Neuronal stem cell (in vitro differentiated cells): ENCODE measurements at regions not wholly inside any gene's neighbourhood (a gene's known extent, or its start where the extent isn't known, plus 50 kb on each side); places are given as distances from the start of the nearest gene placed in this dataset.

Source experiments
- DNase-seq: peaks from one replicate; pipeline ENCODE4 v3.0.0-alpha.2; 2013; ENCODE audit warnings: low spot score
- H2AFZ ChIP-seq: one replicate; pipeline ENCODE4 v1.6.1; 2013; ENCODE audit warnings: mild to moderate bottlenecking, low read length, inconsistent platforms
- H2AK5ac ChIP-seq: 2 replicates; pipeline ENCODE4 v1.6.1; 2013; ENCODE audit warnings: low read depth, mild to moderate bottlenecking, inconsistent platforms, low read length, moderate library complexity, mixed read lengths
- H2BK120ac ChIP-seq: 2 replicates; pipeline ENCODE4 v1.6.1; 2013; ENCODE audit warnings: low read depth, mild to moderate bottlenecking, inconsistent platforms, low read length, moderate library complexity, mixed read lengths
- H2BK12ac ChIP-seq: one replicate; pipeline ENCODE4 v1.6.1; 2013; ENCODE audit warnings: low read length, inconsistent platforms
- H2BK15ac ChIP-seq: 2 replicates; pipeline ENCODE4 v1.6.1; 2013; ENCODE audit warnings: mild to moderate bottlenecking, low read length, inconsistent platforms, mixed read lengths
- H2BK5ac ChIP-seq: one replicate; pipeline ENCODE4 v1.6.1; 2013; ENCODE audit warnings: inconsistent platforms, mild to moderate bottlenecking, low read length, moderate library complexity
- H3K14ac ChIP-seq: one replicate; pipeline ENCODE4 v1.6.1; 2013; ENCODE audit warnings: low read length, inconsistent platforms
- H3K18ac ChIP-seq: 2 replicates; pipeline ENCODE4 v1.6.1; 2013; ENCODE audit warnings: low read length, inconsistent platforms
- H3K23ac ChIP-seq: 2 replicates; pipeline ENCODE4 v1.6.1; 2013; ENCODE audit warnings: low read depth, mild to moderate bottlenecking, mixed read lengths, low read length, inconsistent platforms; ENCODE audit not compliant: poor library complexity
- H3K27ac ChIP-seq: replicated peaks from 3 replicates; pipeline ENCODE4 v1.5.1; 2013; ENCODE audit warnings: low read length, inconsistent platforms
- H3K27me3 ChIP-seq, 3 experiments: 2 replicates each; pipeline ENCODE4 v1.6.1; 2013; ENCODE audit warnings: low read length in 3 of 3, mild to moderate bottlenecking in 2 of 3, inconsistent platforms in 1 of 3, low read depth in 1 of 3, mixed read lengths in 1 of 3, moderate library complexity in 1 of 3; ENCODE audit not compliant: control insufficient read depth in 3 of 3, insufficient read depth in 3 of 3
- H3K36me3 ChIP-seq, 2 donors: replicated peaks in 1 of 2; 2 replicates each; pipeline ENCODE4 v1.6.1; 2013; ENCODE audit warnings: low read length in 2 of 2; ENCODE audit not compliant: control insufficient read depth in 2 of 2, insufficient read depth in 2 of 2
- H3K4ac ChIP-seq: 2 replicates; pipeline ENCODE4 v1.6.1; 2013; ENCODE audit warnings: inconsistent platforms, mild to moderate bottlenecking, low read length, moderate library complexity
- H3K4me1 ChIP-seq, 2 donors: 1 replicate in 1 of 2; 2 replicates in 1 of 2; pipeline ENCODE4 v1.6.1; 2013; ENCODE audit warnings: low read length in 2 of 2, low read depth in 1 of 2; ENCODE audit not compliant: control insufficient read depth in 2 of 2, insufficient read depth in 1 of 2
- H3K4me2 ChIP-seq: one replicate; pipeline ENCODE4 v1.6.1; 2013; ENCODE audit warnings: mild to moderate bottlenecking, low read length, inconsistent platforms; ENCODE audit not compliant: insufficient read depth, poor library complexity, severe bottlenecking
- H3K4me3 ChIP-seq, 2 donors: 2 replicates each; pipeline ENCODE4 v1.5.1; 2013; ENCODE audit warnings: low read length in 2 of 2, mild to moderate bottlenecking in 2 of 2, inconsistent platforms in 1 of 2, moderate library complexity in 1 of 2
- H3K79me1 ChIP-seq: one replicate; pipeline ENCODE4 v1.6.1; 2013; ENCODE audit warnings: low read depth, mild to moderate bottlenecking, inconsistent platforms, low read length, moderate library complexity
- H3K9ac ChIP-seq: one replicate; pipeline ENCODE4 v1.6.1; 2013; ENCODE audit warnings: mild to moderate bottlenecking, low read depth, low read length, inconsistent platforms; ENCODE audit not compliant: poor library complexity
- H3K9me3 ChIP-seq, 2 donors: replicated peaks in 1 of 2; 2 replicates each; pipeline versions ENCODE3 to v1.6.1; 2013; ENCODE audit warnings: low read length in 2 of 2, mild to moderate bottlenecking in 2 of 2, inconsistent platforms in 1 of 2, low read depth in 1 of 2, mixed read lengths in 1 of 2, moderate library complexity in 1 of 2; ENCODE audit not compliant: control insufficient read depth in 2 of 2, insufficient read depth in 1 of 2
- H4K8ac ChIP-seq: one replicate; pipeline ENCODE4 v1.6.1; 2013; ENCODE audit warnings: low read depth, mild to moderate bottlenecking, inconsistent platforms, low read length, moderate library complexity
- H4K91ac ChIP-seq: one replicate; pipeline ENCODE4 v1.6.1; 2013; ENCODE audit warnings: low read length, low read depth, mild to moderate bottlenecking, inconsistent platforms; ENCODE audit not compliant: poor library complexity
- WGBS, 2 donors: extraction: QIAGEN DNeasy Blood & Tissue Kit; methylation state at CpG; one replicate each; pipeline ENCODE4 v1.1.7; 2013; ENCODE audit warnings: missing lambda C conversion rate in 2 of 2, mixed read lengths in 1 of 2; ENCODE audit not compliant: insufficient read length in 2 of 2, insufficient replicate concordance in 1 of 2; ENCODE audit errors: extremely low coverage in 2 of 2; 5-methylcytosine and 5-hydroxymethylcytosine counted together

DNA sequence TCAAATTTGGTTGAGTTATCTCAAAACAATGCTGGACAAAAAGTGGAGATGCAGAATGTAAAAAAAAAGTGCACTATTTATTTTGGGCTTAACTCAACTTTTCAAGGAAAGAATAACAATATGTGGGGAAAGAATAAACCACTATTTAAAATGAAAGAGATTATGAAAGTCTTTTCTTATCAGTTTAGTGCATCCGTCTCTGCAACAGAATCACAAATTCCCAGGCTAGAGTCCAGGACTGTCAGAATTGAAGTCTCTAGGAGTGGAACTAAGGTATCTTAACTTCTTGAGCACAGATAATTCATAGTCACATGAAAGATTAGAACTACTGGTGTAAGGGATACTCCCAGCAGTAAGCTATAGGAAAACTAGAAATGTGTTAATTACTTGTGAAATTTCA, 1200.3 kb upstream of the LRRN3 start:
- Histone ChIP-seq H3K79me1 (no peaks in the 10 kb centered on the region), H2BK12ac (no peak overlapping the region), H3K14ac (no peak overlapping the region), H4K91ac (no peak overlapping the region), H4K8ac (no peak overlapping the region), H3K9ac (no peak overlapping the region), H3K18ac (no peak overlapping the region), H3K4ac (no peak overlapping the region), H3K27ac (no peak overlapping the region), H2BK5ac (no peak overlapping the region), H2BK15ac (no peak overlapping the region), H3K4me2 (no peak overlapping the region), H2AK5ac (no peak overlapping the region), H3K36me3 (no peaks in the 10 kb centered on the region), H2BK120ac (no peak overlapping the region), H3K27me3 (no peaks in the 10 kb centered on the region), H3K9me3 (no peaks in the 10 kb centered on the region), H2AFZ (no peak overlapping the region), H3K4me1 (no peaks in the 10 kb centered on the region), H3K23ac (no peak overlapping the region), H3K4me3 (no peak overlapping the region)
- no peak for DNase-seq
- WGBS, 2 donors = no CpG with 5 or more reads among the region's 1 CpG

DNA sequence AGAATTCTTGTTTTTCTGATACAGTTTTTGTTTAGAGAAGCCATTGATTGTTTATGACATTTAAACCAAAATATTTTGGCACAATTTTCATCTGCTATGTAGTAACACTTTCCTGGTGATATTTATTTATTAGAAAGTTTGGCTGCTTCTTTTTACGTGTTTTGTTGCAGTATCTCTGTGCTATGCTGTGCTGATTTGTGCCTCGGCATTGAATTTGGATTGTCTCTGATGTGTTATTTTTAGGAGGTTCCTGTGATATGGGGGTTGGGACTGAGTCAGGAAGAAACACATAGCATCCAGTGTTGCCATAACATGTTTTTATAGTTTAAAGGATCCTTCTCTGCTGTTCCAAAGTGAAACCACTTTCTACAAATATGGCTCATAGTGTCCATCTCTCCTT, 1197.7 kb upstream of the LRRN3 start:
- Histone ChIP-seq H3K4me2 (no peak overlapping the region), H3K18ac (no peak overlapping the region), H2BK120ac (no peak overlapping the region), H3K27ac (no peak overlapping the region), H2BK12ac (no peak overlapping the region), H3K23ac (no peak overlapping the region), H3K4me1 (no peaks in the 10 kb centered on the region), H3K79me1 (no peaks in the 10 kb centered on the region), H3K14ac (no peak overlapping the region), H3K4ac (no peak overlapping the region), H3K4me3 (no peak overlapping the region), H4K8ac (no peak overlapping the region), H2BK15ac (no peak overlapping the region), H2AFZ (no peak overlapping the region), H3K9me3 (no peaks in the 10 kb centered on the region), H3K27me3 (no peaks in the 10 kb centered on the region), H2AK5ac (no peak overlapping the region), H2BK5ac (no peak overlapping the region), H4K91ac (no peak overlapping the region), H3K36me3 (no peaks in the 10 kb centered on the region), H3K9ac (no peak overlapping the region)
- no CpG with 5 or more reads among the region's 2 CpGs for WGBS, 2 donors
- DNase-seq = no peak

DNA sequence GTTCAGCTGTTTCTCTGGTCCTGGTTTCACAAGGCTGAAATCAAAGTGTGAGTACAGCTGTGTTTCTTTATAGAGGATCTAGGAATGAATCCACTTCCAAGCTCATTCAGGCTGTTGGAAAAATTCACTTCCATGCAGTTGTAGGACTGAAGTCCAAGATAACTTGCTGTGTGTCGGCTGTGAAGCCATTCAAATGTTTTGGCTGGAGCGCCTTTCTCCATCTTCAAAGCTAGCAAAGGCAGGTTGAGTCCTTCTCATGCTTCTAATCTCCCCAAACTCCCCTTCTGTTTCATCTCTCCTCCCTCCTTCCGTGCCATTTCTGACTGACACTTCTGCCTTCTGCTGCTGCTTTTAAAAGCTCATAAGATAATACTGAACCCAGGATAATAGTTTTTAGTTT, 1195.4 kb upstream of the LRRN3 start:
- H3K27ac ChIP-seq = no peak overlapping the region
- no peak overlapping the region for H3K4me3 ChIP-seq
- H2BK12ac ChIP-seq = no peak overlapping the region
- no peaks in the 10 kb centered on the region for H3K36me3 ChIP-seq
- H3K27me3 ChIP-seq = no peaks in the 10 kb centered on the region
- no CpG with 5 or more reads among the region's 3 CpGs for WGBS, 2 donors
- no peak overlapping the region for H3K4me2 ChIP-seq
- DNase-seq = no peak
- H3K9ac ChIP-seq = no peak overlapping the region
- no peaks in the 10 kb centered on the region for H3K4me1 ChIP-seq
- no peak overlapping the region for H3K14ac ChIP-seq
- H3K4ac ChIP-seq = no peak overlapping the region
- H2BK15ac ChIP-seq = no peak overlapping the region
- H2AK5ac ChIP-seq = no peak overlapping the region
- H3K9me3 ChIP-seq = no peaks in the 10 kb centered on the region
- no peak overlapping the region for H4K8ac ChIP-seq
- no peak overlapping the region for H2BK120ac ChIP-seq
- H2AFZ ChIP-seq = peak overlapping the region; percentile 59
- no peak overlapping the region for H3K23ac ChIP-seq
- no peak overlapping the region for H4K91ac ChIP-seq
- no peaks in the 10 kb centered on the region for H3K79me1 ChIP-seq
- no peak overlapping the region for H3K18ac ChIP-seq
- H2BK5ac ChIP-seq = no peak overlapping the region

DNA sequence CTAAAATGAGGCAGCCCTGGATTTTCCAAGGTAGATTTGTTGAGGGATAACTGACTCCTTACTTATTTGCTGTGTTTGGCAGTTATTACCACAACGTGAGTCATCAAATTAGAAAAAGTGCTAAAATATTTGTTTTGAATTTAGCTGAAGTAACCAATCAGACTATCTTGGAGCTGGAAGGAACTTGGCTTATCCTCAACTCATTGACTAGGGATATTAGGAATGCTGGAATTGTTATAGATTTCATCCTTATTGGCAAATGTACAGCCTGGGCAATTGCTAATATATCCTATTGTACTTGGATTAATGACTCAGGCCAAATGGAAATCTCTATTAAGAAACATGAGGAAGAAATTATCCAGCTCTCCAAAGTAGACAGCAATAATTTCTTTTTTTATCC, 1189.0 kb upstream of the LRRN3 start:
- H3K9ac ChIP-seq = no peak overlapping the region
- H3K4me3 ChIP-seq = no peak overlapping the region
- H3K4me1 ChIP-seq = no peaks in the 10 kb centered on the region
- no peaks in the 10 kb centered on the region for H3K9me3 ChIP-seq
- no peak overlapping the region for H4K91ac ChIP-seq
- H2BK120ac ChIP-seq = no peak overlapping the region
- no peak overlapping the region for H2BK5ac ChIP-seq
- H2BK12ac ChIP-seq = no peak overlapping the region
- H3K4ac ChIP-seq = no peak overlapping the region
- no peak overlapping the region for H4K8ac ChIP-seq
- H3K27me3 ChIP-seq = no peaks in the 10 kb centered on the region
- H3K14ac ChIP-seq = no peak overlapping the region
- DNase-seq = no peak
- H3K79me1 ChIP-seq = no peaks in the 10 kb centered on the region
- H3K27ac ChIP-seq = no peak overlapping the region
- H2BK15ac ChIP-seq = no peak overlapping the region
- H3K4me2 ChIP-seq = no peak overlapping the region
- H3K36me3 ChIP-seq = no peaks in the 10 kb centered on the region
- no CpG with 5 or more reads among the region's 1 CpG for WGBS, 2 donors
- H2AK5ac ChIP-seq = no peak overlapping the region
- no peak overlapping the region for H2AFZ ChIP-seq
- H3K18ac ChIP-seq = no peak overlapping the region
- H3K23ac ChIP-seq = no peak overlapping the region
